Neural crest cell (in vitro differentiated cells): ENCODE measurements at regions not wholly inside any gene's neighbourhood (a gene's known extent, or its start where the extent isn't known, plus 50 kb on each side); places are given as distances from the start of the nearest gene placed in this dataset.
A peak's percentile ranks its signal among the peaks of the same experiment; 100 is the strongest.

Source experiments
- DNase-seq: peaks from one replicate; pipeline ENCODE4 v3.0.0; 2021; ENCODE audit warnings: low read depth, mixed read lengths, low spot score
- H3K27ac Mint-ChIP-seq: one replicate; pipeline ENCODE4 v1.8.0; 2021; ENCODE audit warnings: mild to moderate bottlenecking, mixed read lengths; ENCODE audit not compliant: unreplicated experiment
- H3K27me3 Mint-ChIP-seq: 2 replicates; pipeline ENCODE4 v1.8.0; 2021; ENCODE audit warnings: low read depth, mild to moderate bottlenecking, mixed read lengths
- H3K36me3 Mint-ChIP-seq: 2 replicates; pipeline ENCODE4 v1.8.0; 2021; ENCODE audit warnings: low read depth, mild to moderate bottlenecking, mixed read lengths
- H3K4me1 Mint-ChIP-seq: 2 replicates; pipeline ENCODE4 v1.8.0; 2021; ENCODE audit warnings: mixed read lengths
- H3K4me3 Mint-ChIP-seq: one replicate; pipeline ENCODE4 v1.8.0; 2021; ENCODE audit warnings: mild to moderate bottlenecking, mixed read lengths
- H3K9me3 Mint-ChIP-seq: 2 replicates; pipeline ENCODE4 v1.8.0; 2021; ENCODE audit warnings: mixed read lengths
- CTCF ChIP-seq: fragments of 200-600 bp; sonication (generic); conservative IDR thresholded peaks from 2 replicates; pipeline ENCODE4 v1.5.0; 2021; ENCODE audit warnings: antibody characterized with exemption, mild to moderate bottlenecking

- Mint-ChIP-seq H3K27ac (no peak overlapping the region), H3K27me3 (no peaks in the 10 kb centered on the region), H3K36me3 (no peaks in the 10 kb centered on the region), H3K4me3 (no peak overlapping the region), H3K4me1 (no peaks in the 10 kb centered on the region), H3K9me3 (no peaks in the 10 kb centered on the region)
- TF ChIP-seq CTCF = no peak
- DNase-seq = no peak
These were observed 439.2 kb downstream of the PIK3C3 start for GRCh38 chr18:42394238-42394637.

GRCh38 chr18:42401131-42401673, 446.2 kb downstream of the PIK3C3 start:
- Mint-ChIP-seq H3K4me1 (no peaks in the 10 kb centered on the region), H3K4me3 (no peak overlapping the region), H3K9me3 (no peaks in the 10 kb centered on the region), H3K27me3 (no peaks in the 10 kb centered on the region), H3K27ac (no peak overlapping the region), H3K36me3 (no peaks in the 10 kb centered on the region)
- TF ChIP-seq CTCF = peak; percentile 29
- no peak for DNase-seq

- H3K4me3 Mint-ChIP-seq = no peak overlapping the region
These were observed 449.1 kb downstream of the PIK3C3 start for GRCh38 chr18:42404151-42404550.

GRCh38 chr18:42409005-42409404, 454.0 kb downstream of the PIK3C3 start:
- Mint-ChIP-seq H3K4me3 (no peak overlapping the region), H3K4me1 (no peaks in the 10 kb centered on the region), H3K36me3 (peaks cover 8% of the 10 kb centered on the region), H3K27me3 (no peaks in the 10 kb centered on the region), H3K27ac (no peak overlapping the region), H3K9me3 (peaks cover 26% of the 10 kb centered on the region)
- no peak for DNase-seq
- TF ChIP-seq CTCF = no peak

More at GRCh38 chr18:42404151-42404550, 449.1 kb downstream of the PIK3C3 start:
- H3K4me1 Mint-ChIP-seq = no peaks in the 10 kb centered on the region
- TF ChIP-seq CTCF = no peak
- no peaks in the 10 kb centered on the region for H3K27me3 Mint-ChIP-seq
- DNase-seq = no peak
- H3K27ac Mint-ChIP-seq = no peak overlapping the region
- H3K36me3 Mint-ChIP-seq = peaks cover 3% of the 10 kb centered on the region
- peaks cover 9% of the 10 kb centered on the region for H3K9me3 Mint-ChIP-seq

GRCh38 chr18:42412281-42412680, 457.2 kb downstream of the PIK3C3 start:
- no peak for DNase-seq
- Mint-ChIP-seq H3K27ac (no peak overlapping the region), H3K27me3 (no peaks in the 10 kb centered on the region), H3K4me3 (no peak overlapping the region), H3K9me3 (peaks cover 23% of the 10 kb centered on the region), H3K36me3 (peaks cover 8% of the 10 kb centered on the region), H3K4me1 (no peaks in the 10 kb centered on the region)
- no peak for TF ChIP-seq CTCF

GRCh38 chr18:42412896-42413295, 457.9 kb downstream of the PIK3C3 start:
- H3K9me3 Mint-ChIP-seq = peaks cover 20% of the 10 kb centered on the region
- H3K27ac Mint-ChIP-seq = no peak overlapping the region
- no peak for DNase-seq
- peaks cover 5% of the 10 kb centered on the region for H3K36me3 Mint-ChIP-seq
- H3K27me3 Mint-ChIP-seq = no peaks in the 10 kb centered on the region
- TF ChIP-seq CTCF = no peak
- H3K4me1 Mint-ChIP-seq = no peaks in the 10 kb centered on the region
- no peak overlapping the region for H3K4me3 Mint-ChIP-seq
